Stimulated activated CD8-positive, alpha-beta memory T cell treated with anti-CD3 and anti-CD28 coated beads, Interleukin-12 subunit alpha, Interleukin-12 subunit beta, amount 100 ng/mL, for 4 hours (primary cell): ENCODE measurements at regions not wholly inside any gene's neighbourhood (a gene's known extent, or its start where the extent isn't known, plus 50 kb on each side); places are given as distances from the start of the nearest gene placed in this dataset.

Source experiments
- DNase-seq: peaks from one replicate; pipeline ENCODE4 v3.0.0-alpha.2; 2020; ENCODE audit warnings: low read depth

GRCh38 chr2:147792966-147793617, 51.7 kb upstream of the ACVR2A start:
- no peak for DNase-seq

- DNase-seq: no peak
These were observed 54.2 kb upstream of the ACVR2A start for GRCh38 chr2:147790580-147790979.

GRCh38 chr2:147789720-147790119, 55.1 kb upstream of the ACVR2A start:
- DNase-seq: no peak

DNA sequence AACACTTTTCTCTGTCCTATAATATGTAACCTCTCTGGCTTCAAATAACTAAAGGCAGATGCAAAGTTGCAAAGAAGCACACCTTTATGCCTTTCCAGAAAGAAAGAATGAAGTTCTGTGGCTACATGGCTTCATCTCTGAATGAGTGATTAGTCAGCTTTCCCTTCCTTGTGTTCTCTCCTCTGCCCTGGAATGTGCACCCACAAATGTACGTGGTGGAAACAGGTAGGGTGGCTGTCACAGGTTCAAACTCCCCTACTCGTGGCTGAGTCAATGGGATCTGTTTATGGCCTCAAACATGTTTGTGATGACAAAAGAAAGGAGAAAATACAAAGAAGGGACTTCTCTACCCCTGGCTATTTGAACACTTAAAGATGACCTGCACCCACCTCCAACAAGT, 55.5 kb upstream of the ACVR2A start:
- no peak for DNase-seq

DNA sequence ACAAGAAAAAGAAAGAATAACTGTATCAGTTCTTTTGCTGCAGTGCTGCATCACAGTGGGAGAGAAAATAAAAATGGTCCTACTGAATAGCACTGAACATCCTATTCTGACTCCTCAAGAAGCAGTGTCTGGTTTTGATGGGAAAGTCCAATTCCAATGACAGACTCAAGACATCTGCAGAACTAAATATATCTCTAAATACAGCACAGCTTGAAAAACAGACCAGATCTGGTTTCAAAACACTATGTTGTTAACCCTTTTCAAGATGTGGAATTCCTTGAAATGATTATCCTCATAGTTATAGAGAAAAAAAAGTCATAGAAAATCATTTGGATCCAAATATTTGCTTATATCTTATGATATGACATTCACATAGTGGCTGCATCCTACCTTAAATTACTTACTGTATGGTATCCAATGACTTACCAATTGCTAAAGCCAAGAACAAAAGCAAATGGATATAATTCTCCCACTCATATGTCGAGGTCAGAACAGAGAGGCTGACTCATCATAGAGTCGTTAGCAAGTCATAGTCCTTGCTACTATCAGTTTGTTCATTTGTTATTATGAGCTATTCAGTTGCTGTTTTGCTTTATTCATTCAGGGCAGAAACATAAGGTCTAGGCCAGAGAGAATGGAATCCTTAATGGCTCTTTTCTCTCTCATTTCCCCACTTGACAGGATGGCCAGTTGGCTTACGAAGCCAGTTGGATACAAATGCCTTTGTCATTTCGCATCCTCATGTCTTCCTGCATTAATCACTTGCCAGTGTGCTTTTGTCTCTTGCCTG, 62.5 kb upstream of the ACVR2A start:
- no peak for DNase-seq

- no peak for DNase-seq
These were observed 65.4 kb upstream of the ACVR2A start for GRCh38 chr2:147779440-147779839.

DNA sequence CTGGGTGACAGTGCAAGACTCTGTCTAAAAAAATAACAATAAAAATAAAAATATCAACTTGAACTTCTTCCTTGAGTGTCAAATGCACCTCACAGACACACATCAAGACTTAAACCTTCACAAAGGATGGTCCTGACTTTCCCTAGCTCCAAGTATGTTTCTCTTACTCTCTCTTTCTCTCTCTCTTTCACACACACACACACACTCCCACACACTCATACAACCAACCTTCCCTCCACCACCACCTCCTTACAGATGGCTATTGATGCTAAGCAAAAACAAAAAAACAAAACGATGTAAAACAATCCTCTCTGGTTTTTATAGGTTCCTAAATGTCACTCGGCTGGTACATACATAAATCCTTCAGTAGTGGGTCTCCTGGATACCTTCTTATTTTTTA, 67.4 kb upstream of the ACVR2A start:
- DNase-seq: no peak

DNA sequence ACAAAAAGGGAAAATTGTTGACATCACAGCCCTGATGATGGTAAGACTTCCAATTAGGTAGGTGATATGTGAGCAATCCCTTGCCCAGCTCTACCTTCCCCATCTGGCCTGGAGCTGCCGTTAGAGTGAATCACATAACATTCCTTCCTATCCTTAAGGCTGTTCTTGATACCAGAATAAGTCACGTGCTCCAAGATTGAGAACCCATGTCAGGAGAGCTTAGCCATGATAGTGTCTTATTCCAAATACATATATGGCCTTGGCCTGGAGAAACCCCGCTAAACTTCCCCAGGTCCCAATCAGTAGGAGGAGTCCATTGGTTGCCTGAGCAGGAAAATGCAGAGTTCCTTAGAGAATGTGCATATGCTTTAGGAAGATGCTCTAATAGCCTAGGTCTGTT, 70.0 kb upstream of the ACVR2A start:
- no peak for DNase-seq

DNA sequence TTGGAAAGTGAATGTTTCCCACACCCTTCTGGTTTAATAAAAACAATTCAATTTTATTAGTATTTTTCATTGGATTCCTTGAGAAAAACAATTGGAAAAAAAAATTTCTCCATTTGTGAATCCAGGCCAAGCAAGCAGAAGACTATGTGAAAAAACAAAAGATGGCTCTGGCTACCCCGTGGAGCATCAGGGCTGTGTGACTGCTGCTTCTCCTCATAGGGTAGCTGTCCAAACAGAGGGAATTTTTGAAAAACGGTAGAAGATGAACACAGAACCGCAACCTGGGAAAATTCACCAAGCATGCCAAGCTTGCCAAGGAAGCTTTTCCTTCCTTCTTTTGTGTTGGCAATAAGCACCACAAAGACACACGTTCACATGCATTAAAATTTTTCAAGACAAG, 71.3 kb upstream of the ACVR2A start:
- DNase-seq: no peak

DNA sequence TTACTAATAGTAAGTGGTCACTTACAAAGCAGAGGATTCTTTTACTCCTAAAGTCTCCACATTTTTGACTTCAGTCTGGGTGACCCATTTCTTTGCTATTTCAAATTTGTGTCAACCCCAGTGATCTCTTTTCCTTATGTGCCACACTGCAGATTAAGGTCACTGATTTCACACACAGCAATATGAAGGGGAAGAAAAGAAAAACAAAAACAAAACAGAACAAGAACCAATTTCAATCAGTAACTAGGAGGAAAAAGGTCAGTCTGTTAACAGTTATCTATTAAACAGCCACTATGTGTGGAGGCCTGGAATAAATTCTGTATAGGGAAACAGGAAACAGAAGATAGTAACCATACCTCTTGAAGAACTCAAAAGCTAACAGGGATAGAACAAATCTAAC, 72.0 kb upstream of the ACVR2A start:
- DNase-seq: no peak

DNA sequence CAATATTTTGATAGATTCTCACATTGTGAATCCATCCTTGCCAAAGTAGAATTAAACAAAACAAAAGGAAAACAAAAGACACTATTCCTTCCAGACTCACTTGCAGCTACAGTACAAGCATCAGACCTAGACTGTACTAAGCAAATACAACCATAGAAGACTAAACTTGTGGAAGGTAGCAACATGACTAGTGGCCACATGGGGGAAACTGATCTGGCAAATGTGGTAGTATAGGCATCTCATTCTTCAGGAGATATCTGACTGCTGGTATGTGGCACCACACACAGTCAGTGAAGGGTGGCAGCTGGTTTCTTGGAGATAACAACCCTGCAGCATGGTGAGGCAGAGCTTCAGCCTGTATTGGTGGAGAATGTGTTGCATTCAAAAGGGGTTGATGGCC, 81.0 kb upstream of the ACVR2A start:
- no peak for DNase-seq

DNA sequence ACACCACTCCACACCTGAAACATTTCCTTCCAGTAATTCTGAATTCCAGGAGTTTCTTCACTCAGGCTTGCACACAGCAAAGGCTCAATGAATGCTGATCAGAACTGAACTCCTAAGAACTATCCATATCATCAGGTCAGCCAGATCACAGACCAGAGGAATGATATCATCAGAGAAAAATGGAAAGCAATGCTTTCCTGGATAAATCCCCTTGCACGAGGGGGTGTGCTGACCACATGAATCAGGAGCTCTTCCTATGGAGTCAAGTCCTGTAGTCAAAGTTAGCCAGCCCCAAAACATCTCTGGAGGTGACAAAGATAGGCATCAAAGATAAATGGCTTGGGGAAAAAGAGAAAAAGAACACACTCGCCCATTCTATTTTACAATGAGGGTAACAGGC, 83.8 kb upstream of the ACVR2A start:
- no peak for DNase-seq

GRCh38 chr2:147759536-147759935, 85.3 kb upstream of the ACVR2A start:
- no peak for DNase-seq

DNA sequence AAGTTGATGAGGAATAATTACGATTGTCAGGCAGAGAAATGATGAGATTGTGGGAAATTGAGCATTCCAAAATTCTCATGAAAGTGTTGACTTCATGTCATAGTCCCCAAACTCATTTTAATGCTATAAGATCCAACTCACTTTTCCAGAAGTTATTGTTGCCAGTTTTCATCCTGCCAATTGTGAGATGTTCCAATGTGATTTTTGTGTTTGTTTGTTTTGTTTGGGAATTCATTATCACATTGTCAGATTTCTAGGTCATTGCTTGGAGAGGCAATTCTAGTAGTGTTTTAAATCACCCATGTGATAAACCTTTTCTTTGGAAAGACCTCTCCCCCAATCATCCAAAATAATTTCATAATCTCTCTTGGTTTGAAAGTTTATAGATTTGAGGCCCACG, 86.0 kb upstream of the ACVR2A start:
- no peak for DNase-seq

DNA sequence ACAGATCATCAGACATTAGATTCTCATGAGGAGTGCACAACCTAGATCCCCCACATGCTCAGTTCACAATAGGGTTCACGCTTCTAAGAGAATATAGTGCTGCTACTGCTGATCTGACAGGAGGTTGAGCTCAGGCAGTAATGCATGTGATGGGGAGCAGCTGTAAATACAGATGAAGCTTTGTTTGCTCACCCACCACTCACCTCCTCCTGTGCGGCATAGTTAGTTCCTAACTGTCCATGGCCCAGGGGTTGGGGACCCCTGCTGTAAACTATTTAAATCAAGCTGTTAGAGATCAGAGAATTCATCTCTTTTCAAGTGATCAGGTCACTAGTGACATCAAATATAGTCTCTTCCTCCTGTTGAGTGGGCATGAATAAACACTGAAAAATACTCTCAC, 88.8 kb upstream of the ACVR2A start:
- DNase-seq: no peak

DNA sequence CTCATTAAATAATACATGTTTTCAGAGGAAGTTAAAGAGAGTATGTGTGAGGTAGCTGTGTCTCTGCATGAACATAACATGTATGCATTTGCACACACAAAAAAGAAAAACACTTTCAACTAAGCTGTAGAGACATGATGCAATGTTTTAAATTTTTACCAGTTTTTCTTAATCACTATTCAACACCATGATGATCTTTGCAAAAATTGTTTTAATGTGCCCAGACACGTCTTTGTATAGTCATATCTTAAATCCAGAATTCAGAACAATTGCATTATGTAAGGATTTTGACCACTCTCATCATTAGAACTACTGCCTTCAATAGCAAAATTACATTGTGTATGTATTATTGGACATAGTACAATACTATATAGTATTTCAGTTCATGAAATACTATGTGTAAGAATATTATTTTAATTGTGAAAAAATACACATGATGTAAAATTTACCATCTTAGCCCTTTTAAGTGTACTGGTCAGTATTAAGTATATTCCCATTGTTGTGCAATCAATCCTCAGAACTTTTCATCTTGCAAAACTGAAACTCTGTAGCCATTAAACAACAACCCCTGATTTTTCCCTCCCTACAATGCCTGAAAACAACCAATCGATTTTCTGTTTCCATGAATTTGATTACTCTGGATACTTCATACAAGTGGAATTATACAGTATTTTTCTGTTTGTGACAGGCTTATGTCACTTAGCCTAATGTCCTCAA, 104.5 kb upstream of the ACVR2A start:
- DNase-seq: no peak

DNA sequence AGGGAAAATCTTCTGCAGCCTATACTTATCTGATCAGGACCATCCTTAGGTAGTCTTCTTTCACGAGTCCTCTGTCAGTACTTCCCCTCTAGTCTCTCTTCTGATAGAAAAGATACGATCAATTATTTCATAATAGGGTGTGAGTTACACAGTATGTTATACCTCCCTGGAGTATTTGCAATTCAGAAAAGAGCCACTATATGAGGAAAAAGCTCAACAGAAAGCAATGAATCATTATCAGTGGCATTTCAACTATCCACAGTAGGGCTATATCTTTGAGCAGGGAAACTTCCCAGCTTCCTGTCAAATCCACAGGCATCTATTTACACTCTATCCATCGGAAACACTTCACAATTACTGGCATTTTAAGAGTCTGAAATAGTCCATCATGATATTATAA, 105.3 kb upstream of the ACVR2A start:
- DNase-seq: no peak

DNA sequence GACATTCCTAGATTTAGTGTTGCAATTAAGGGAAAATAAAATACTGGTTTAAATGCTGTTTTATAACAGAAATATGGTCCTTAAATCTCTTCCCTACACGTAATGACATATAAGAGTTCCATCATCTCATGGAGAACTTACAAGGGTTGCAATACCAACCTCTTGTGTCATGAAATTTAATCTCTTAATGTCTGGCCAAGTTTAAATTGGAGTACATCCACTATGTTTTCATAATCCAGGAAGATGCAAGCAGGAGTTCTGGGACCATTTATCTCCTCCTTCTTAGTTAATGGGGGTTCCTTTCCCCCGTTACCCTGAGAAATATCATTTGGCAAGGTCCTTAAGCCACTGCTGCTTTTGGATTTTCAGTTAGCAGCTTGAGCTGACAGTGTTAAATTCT, 126.0 kb upstream of the ACVR2A start:
- no peak for DNase-seq

DNA sequence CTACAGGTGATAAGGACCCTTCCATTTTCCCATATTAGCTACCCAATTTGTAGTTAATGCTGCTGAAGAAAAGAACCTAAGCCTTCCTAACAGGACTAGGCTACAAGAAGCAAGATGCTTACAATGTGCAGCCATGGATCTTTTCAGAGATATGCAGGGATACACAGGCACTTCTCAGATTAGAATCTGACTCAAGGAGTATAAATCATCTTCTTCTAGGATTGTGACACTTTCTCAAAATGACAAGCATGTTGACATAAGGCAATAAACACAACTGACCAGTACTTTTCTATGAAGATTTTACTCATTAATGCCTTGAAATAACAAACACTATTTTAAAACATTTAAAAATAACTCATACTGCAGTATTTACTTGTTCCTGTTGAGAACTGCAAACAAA, 127.9 kb upstream of the ACVR2A start:
- DNase-seq: no peak

DNA sequence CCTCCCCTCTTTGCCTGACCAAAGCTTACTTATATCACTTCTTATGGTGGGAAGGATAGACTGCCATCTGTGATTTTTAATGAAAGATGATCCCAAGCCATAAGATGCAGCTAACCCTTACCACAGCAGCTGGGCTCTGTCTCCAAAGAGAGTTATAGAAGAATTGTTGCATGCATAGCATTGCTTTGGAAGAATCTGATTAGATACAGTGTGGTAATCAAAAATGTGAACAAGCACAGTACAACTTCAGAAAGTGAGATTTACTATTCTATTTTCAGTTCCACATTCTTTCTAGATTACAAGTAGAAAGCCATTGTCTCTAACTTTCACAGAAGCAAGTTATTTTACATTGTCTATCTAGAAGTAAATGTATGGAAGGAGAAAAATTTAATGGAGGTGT, 129.0 kb upstream of the ACVR2A start:
- no peak for DNase-seq

DNA sequence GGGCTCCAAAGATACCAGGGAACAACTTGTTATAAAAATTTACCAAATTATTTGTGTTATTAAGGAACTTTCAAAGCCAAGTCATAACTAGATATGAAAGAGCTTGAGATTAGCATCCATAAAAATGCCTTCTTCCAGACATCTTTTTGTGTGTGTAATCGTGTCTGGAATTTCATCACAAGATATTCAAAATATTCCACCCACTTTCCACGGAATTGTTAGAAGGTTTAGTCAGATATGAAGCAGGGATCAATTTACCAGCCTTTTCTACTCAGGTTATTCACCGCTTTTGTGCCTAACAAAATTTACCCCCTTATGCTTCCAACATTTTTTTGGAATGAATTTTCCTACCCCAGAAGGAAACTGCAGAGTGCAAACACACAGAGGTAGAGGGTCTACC, 130.2 kb upstream of the ACVR2A start:
- DNase-seq: no peak

GRCh38 chr2:147713349-147713748, 131.5 kb upstream of the ACVR2A start:
- no peak for DNase-seq

- DNase-seq: no peak
These were observed 132.8 kb upstream of the ACVR2A start for GRCh38 chr2:147712051-147712450.
